ENCODE measurements at regions not wholly inside any gene's neighbourhood (a gene's known extent, or its start where the extent isn't known, plus 50 kb on each side); places are given as distances from the start of the nearest gene placed in this dataset.

DNA sequence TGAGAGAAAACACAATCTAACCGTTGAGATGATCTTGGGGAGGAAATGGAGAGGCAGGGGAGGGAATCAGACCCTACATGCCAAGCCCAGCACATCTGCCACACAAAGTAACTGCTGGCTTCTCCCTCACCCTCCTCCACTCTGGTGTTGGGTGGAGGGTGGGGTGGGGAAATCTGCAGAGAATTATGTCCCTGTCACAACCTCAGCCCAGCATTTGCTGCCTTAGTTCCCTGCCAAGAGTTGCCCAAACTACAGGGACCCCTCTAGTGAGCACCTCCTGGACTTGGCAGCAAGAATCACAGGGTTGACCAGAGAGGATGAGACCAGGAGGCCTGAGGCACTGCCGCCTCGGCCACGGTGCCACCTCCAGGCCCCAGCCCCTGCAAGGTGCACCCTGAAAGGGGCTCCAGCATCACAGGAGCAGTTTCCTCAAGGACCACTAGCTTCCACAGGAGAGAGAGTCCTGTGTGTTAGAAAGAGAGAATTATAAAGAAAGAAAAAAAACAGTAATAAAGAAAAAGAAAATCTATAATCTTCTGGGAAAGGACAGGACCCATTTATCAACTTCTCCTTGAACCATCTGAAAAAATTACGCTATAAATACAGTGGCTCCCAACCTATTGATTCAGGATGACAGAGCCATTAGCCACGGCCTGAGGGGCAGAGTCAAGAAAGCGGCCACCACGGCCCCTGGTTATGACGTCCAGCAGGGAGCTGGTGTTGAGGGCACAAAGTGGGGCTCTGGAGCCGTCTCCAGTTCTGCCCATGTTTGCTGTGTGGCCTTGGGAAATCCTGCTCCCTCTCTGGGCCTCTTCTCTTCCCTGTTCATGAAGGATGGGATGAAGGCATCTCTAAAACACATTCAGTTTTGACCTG, 451.7 kb downstream of the MATN1 start:
- H3K27me3 ChIP-seq (ENCODE audit: insufficient read depth, low read length): no peaks in the 10 kb centered on the region
- Mint-ChIP-seq H3K9me3 (ENCODE audit: unreplicated experiment) (no peaks in the 10 kb centered on the region), H3K4me3 (ENCODE audit: unreplicated experiment) (no peak overlapping the region), H3K4me1 (ENCODE audit: low read depth, unreplicated experiment) (peaks cover 3% of the 10 kb centered on the region), H3K27ac (ENCODE audit: unreplicated experiment) (no peak overlapping the region), H3K27me3 (ENCODE audit: low read depth, unreplicated experiment) (peaks cover 54% of the 10 kb centered on the region), H3K36me3 (ENCODE audit: low read depth, unreplicated experiment) (no peaks in the 10 kb centered on the region)
- FAIRE-seq (no peak), DNase-seq (ENCODE audit: low read depth) (no peak)
- no peaks in the 10 kb centered on the region for H3K9me3 ChIP-seq (ENCODE audit: insufficient read depth, low read depth, low read length)
- H3K4me2 ChIP-seq (ENCODE audit: low read length): no peak overlapping the region
- H3K4me3 ChIP-seq (ENCODE audit: insufficient read depth, low read depth, low read length): no peak overlapping the region
- H3K27ac ChIP-seq (ENCODE audit: low read depth, low read length): no peak overlapping the region
- H2AFZ ChIP-seq (ENCODE audit: low read depth, low read length): no peak overlapping the region
- H3K36me3 ChIP-seq (ENCODE audit: insufficient read depth, low read length): no peaks in the 10 kb centered on the region
- no peak overlapping the region for H3K9ac ChIP-seq (ENCODE audit: low read length)
- no peaks in the 10 kb centered on the region for H3K4me1 ChIP-seq (ENCODE audit: insufficient read depth, low read length)
- H3K79me2 ChIP-seq (ENCODE audit: insufficient read depth, low read length): no peaks in the 10 kb centered on the region
- TF ChIP-seq EZH2 (IDR thresholded peaks at IDR 0.05; ENCODE audit: insufficient read depth, low read length): no peak
- TF ChIP-seq, protein P1, sequence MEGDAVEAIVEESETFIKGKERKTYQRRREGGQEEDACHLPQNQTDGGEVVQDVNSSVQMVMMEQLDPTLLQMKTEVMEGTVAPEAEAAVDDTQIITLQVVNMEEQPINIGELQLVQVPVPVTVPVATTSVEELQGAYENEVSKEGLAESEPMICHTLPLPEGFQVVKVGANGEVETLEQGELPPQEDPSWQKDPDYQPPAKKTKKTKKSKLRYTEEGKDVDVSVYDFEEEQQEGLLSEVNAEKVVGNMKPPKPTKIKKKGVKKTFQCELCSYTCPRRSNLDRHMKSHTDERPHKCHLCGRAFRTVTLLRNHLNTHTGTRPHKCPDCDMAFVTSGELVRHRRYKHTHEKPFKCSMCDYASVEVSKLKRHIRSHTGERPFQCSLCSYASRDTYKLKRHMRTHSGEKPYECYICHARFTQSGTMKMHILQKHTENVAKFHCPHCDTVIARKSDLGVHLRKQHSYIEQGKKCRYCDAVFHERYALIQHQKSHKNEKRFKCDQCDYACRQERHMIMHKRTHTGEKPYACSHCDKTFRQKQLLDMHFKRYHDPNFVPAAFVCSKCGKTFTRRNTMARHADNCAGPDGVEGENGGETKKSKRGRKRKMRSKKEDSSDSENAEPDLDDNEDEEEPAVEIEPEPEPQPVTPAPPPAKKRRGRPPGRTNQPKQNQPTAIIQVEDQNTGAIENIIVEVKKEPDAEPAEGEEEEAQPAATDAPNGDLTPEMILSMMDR (IDR thresholded peaks at IDR 0.05; ENCODE audit: insufficient read depth, low read depth, low read length): no peak
- no peaks in the 10 kb centered on the region for H4K20me1 ChIP-seq (ENCODE audit: insufficient read depth, low read length)

DNA sequence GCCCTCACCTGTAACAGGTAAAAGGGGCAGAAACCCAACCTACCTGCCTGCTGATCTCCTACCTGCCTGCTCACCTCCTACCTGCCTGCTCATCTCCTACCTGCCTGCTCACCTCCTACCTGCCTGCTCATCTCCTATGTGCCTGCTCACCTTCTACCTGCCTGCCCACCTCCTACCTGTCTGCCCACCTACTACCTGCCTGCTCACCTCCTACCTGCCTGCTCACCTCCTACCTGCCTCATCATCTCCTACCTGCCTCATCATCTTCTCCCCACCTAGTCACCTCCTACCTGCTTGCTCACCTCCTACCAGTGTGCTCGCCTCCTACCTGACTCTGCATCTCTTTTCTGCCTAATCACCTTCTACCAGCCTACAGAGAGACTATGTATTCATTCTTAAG, 452.9 kb downstream of the MATN1 start:
- Histone ChIP-seq H3K4me1 (ENCODE audit: insufficient read depth, low read length) (no peaks in the 10 kb centered on the region), H3K9ac (ENCODE audit: low read length) (no peak overlapping the region), H3K79me2 (ENCODE audit: insufficient read depth, low read length) (no peaks in the 10 kb centered on the region), H3K4me3 (ENCODE audit: insufficient read depth, low read depth, low read length) (no peak overlapping the region), H3K36me3 (ENCODE audit: insufficient read depth, low read length) (no peaks in the 10 kb centered on the region), H3K27ac (ENCODE audit: low read depth, low read length) (no peak overlapping the region), H4K20me1 (ENCODE audit: insufficient read depth, low read length) (no peaks in the 10 kb centered on the region), H3K27me3 (ENCODE audit: insufficient read depth, low read length) (no peaks in the 10 kb centered on the region), H2AFZ (ENCODE audit: low read depth, low read length) (no peak overlapping the region), H3K4me2 (ENCODE audit: low read length) (no peak overlapping the region), H3K9me3 (ENCODE audit: insufficient read depth, low read depth, low read length) (no peaks in the 10 kb centered on the region)
- Mint-ChIP-seq H3K27me3 (ENCODE audit: low read depth, unreplicated experiment) (peaks cover 54% of the 10 kb centered on the region), H3K36me3 (ENCODE audit: low read depth, unreplicated experiment) (no peaks in the 10 kb centered on the region), H3K4me1 (ENCODE audit: low read depth, unreplicated experiment) (no peaks in the 10 kb centered on the region), H3K4me3 (ENCODE audit: unreplicated experiment) (no peak overlapping the region), H3K27ac (ENCODE audit: unreplicated experiment) (no peak overlapping the region), H3K9me3 (ENCODE audit: unreplicated experiment) (peaks cover 3% of the 10 kb centered on the region)
- TF ChIP-seq, protein P1 (IDR thresholded peaks at IDR 0.05; ENCODE audit: insufficient read depth, low read depth, low read length): no peak
- no peak for TF ChIP-seq EZH2 (IDR thresholded peaks at IDR 0.05; ENCODE audit: insufficient read depth, low read length)
- no peak for FAIRE-seq
- DNase-seq (ENCODE audit: low read depth): no peak
